GM18502 (cell line): ENCODE measurements at regions not wholly inside any gene's neighbourhood (a gene's known extent, or its start where the extent isn't known, plus 50 kb on each side); places are given as distances from the start of the nearest gene placed in this dataset.
A peak's percentile ranks its signal among the peaks of the same experiment; 100 is the strongest.
"Not testable (repeated sequence)": the region's sequence is repeated elsewhere in the genome, so short reads cannot be mapped to it uniquely, and the experiment has no call there.

Source experiments
- ATAC-seq: cut with Tn5 transposase; IDR thresholded peaks from one replicate; pipeline ENCODE4 v1.9.1; 2021; ENCODE audit warnings: mild to moderate bottlenecking; ENCODE audit not compliant: unreplicated experiment, poor library complexity

- no peak for ATAC-seq
These were observed 239.6 kb upstream of the RAI14 start for GRCh38 chr5:34416501-34417008.

- ATAC-seq, result not testable (repeated sequence)
These were observed 235.9 kb upstream of the RAI14 start for GRCh38 chr5:34420191-34420590.

DNA sequence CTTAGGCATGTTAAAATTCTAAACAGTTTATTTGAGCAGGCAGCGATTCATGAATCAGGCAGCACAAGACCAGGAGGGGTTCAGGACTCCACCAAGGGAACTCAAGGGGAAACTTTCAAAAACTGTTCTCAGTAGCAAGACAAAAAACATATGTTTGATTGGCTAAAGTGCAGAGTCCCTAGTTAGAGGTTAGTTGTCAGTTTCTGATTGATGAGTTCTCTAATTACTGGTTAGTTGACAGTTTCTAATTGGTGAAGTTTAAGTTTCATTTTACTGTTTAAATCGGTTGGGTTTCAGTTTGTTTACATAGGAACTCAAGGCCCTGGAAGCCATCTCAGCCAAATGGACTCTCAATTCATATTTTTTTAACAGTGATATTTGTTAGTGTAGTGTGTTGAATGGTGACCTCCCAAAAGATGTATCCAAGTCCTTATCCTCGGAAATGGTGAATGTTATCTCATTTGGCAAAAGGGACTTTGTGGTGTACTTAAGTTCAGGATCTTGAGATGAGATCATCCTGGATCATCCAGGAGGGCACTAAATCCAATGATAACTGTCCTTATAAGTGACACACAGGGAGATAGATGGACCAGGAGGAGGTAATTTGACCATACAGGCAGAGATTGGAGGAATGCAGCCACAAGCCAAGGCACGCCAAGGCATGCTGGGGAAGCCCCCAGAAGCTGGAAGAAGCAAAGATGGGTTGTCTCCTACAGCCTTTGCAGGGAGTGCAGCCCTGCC lies 219.2 kb upstream of the RAI14 start:
- ATAC-seq, result no peak

GRCh38 chr5:34439601-34440000 lies 216.5 kb upstream of the RAI14 start:
- no peak for ATAC-seq

DNA sequence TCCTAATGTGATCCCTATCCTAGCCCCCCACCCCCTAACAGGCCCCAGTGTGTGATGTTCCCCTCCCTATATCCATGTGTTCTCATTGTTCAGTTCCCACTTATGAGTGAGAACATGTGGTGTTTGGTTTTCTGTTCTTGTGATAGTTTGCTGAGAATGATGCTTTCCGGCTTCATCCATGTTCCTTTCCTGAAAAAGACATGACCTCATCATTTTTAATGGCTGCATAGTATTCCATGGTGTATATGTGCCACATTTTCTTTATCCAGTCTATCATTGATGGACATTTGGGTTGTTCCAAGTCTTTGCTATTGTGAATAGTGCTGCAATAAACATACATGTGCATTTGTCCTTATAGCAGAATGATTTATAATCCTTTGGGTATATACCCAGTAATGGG lies 214.4 kb upstream of the RAI14 start:
- not testable (repeated sequence) for ATAC-seq

DNA sequence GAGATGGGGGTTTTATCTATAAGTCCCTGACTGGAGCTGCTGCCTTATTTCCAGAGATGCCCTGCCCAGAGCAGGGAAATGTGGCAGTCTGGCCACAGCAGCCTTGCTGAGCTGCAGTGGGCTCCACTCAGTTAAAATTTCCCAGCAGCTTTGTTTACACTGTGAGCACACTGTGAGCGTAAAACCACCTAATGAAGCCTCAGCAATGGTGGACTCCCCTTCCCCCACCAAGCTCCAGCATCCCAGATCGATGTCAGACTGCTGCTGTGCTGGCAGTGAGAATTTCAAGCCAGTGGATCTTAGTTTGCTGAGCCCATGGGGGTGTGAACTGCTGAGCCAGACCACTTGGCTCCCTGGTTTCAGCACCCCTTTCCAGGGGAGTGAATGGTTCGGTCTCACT lies 208.7 kb upstream of the RAI14 start:
- ATAC-seq, result no peak

DNA sequence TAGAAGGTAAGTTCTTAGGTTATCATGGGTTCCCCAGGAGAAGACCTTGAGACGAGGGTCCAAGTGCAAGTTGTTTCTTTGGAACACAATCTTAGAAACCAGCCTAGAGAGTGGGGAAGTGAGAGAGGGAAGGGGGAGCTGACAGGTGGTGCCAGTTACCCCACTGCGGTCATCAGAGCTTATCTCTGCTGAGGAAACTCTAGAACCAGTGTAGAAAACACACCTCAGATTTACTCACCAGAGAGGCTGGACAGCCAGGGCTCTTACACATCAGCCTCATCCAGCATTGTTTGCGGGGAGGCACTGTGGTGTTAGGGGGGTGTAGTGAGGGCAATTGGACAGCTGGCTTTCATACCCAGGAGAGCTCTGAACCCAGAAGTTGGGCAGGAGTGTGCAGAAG lies 206.5 kb upstream of the RAI14 start:
- no peak for ATAC-seq

DNA sequence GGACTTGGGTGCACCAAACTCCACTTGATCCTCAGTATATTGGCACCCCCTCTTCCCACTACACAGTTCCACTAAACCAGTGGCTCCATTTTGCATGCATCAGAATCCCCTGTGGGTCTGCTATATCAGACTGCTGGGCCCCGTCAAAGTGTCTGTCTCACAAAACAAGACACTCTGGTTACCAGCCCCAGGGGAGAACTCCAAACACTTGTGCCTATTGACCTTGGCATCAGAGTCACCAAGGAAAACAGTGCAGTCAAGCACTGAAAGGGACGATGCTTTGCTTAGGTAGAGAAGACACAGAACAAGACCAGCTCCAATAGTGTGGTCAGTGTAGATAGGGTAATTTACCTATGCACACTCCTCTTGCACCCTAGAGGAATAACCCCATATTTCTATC lies 205.8 kb upstream of the RAI14 start:
- ATAC-seq, result no peak

- ATAC-seq, result no peak
These were observed 203.8 kb upstream of the RAI14 start for GRCh38 chr5:34452170-34452828.

GRCh38 chr5:34455098-34455497 lies 201.0 kb upstream of the RAI14 start:
- ATAC-seq, result no peak

DNA sequence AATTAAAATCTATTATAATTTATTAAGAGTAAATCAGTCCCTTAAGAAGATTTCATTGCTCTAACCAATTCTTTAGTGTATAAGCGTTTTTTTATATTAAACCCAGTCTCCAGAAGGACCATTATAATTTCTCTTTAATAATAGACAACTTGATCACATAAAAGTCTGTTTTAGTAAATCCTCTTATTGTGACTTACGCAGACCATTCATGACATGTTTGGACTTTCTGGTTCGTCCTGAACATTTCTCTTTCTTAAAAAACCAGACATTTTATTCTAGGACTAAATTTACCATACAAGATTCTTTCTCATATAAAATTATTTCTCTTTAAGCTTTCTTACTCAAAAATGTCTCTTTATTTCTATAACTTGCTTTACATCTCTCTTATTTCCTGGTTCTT lies 196.2 kb upstream of the RAI14 start:
- no peak for ATAC-seq

DNA sequence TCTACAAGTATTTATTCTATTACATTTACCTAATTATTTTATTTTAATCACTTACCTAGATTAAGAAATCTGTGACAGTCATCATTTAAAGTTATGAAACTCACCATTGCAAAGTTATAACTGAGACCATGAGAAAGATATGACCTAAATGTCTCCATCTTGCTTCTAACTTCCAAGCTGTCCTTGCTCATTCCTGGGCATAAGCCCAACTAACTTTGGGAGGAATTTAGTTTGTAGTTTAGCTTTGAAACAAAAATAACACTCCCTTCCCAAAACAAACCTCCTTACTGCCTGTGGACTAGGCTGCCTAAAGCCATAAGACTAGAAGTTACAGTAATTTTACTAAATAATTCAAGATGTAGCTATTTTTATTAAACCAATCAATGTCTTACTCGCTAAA lies 195.6 kb upstream of the RAI14 start:
- no peak for ATAC-seq

DNA sequence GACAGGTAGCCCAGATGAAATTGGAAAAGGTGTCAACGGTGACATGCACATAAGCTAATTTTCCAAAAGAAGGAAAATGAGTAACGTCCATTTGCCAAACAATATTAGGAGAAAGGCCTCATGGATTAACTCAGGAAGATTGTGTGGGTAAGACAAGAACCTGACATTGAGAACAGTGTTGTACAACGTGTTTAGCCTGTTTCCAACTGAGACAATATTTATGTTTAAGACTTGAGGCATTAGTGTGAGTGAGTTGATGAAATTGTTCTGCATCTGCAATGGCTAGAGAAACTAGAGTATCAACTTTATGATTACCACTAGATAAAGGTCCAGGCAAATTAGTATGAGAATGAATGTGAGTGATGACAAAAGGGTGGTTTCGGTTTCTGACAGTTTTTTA lies 191.3 kb upstream of the RAI14 start:
- ATAC-seq, result no peak

DNA sequence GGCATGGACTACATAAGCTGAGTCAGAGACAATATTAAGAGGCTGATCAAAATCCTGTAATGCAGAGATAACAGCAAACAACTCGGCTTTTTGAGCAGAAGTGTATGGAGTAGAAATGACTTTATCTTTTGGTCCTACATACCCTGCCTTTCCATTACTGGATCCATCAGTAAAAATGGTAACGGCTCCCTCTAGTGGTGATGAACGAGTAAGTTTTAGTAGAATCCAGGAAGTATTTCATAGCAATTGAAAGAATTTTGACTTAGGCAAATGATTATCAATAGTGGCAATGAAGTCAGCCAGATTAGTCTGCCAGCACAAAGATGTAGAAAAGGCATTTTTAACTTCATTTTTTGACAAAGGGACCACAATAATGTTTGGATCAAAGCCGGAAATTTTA lies 190.8 kb upstream of the RAI14 start:
- ATAC-seq, result not testable (repeated sequence)

- ATAC-seq, result not testable (repeated sequence)
These were observed 189.4 kb upstream of the RAI14 start for GRCh38 chr5:34466519-34467388.

DNA sequence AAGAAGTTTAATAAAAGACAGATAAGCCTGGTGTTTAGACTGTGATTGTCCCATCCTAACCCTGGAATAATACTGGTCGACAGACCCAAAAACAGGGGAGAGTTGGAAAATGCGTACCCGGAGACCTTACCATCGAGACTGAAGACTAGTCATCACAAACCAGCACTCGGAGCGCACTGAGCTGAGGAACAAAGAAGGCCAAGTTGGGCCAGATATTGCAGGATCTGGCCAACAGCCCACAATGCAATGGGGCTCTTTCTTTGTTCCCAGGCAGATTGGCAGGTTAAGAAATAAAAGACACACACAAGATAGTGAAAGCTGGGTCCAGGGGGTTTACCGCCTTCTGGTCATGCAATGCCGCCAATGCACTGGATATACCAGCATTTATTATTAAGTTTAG lies 188.7 kb upstream of the RAI14 start:
- ATAC-seq, result no peak

DNA sequence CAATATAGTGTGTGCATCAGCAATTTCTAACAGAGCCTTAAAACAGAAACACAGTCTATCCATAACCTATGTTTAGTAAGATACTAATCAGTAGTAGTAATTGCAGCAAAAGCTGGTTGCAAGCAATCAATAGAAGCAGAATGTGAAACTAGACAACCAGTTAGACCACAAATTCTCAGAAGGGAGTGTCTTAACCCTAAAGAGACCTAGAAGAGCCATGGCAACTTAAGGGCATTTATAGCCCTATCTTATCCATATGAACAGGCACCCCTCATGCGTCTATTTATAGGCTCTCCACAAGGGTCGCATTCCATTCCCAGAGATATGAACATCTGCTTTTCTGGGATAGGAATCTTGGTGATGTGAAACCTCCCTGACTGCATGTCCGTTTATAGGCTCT lies 188.1 kb upstream of the RAI14 start:
- ATAC-seq, result peak; percentile 93

DNA sequence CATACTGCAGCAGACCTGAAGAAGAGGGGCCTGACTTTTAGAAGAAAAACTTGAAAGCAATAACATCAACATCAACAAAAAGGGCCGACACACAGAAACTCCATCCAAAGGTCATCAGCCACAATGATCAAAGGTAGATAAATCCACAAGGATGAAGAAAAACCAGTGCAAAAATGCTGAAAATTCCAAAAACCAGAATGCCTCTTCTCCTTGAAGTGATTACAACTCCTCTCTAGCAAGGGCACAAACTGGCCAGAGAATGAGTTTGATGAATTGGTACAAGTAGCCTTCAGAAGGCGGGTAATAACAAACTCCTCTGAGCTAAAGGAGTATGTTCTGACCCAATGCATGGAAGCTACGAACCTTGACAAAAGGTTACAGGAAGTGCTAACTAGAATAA lies 186.2 kb upstream of the RAI14 start:
- ATAC-seq, result no peak

DNA sequence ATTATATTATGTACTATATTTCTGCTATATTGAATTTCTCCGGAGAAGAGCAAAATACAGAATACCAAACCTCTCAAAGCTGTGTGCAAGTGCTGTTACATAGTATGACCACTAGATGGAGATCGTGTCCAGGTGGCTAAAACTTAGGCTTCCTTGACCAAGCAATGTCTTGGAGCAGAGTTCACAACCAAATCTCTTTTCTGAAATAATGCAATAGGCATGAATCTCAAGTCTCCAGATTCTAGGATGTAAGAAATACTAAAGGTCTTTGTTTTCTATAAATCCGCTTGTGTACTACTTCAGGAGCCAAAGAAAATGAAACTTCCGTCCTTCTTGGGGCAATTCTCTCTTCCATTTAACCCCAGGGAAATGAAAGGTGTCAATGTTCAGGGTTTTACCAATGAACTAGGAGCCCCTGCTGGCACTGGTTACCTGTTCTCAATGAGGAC lies 181.5 kb upstream of the RAI14 start:
- peak; percentile 73 for ATAC-seq

DNA sequence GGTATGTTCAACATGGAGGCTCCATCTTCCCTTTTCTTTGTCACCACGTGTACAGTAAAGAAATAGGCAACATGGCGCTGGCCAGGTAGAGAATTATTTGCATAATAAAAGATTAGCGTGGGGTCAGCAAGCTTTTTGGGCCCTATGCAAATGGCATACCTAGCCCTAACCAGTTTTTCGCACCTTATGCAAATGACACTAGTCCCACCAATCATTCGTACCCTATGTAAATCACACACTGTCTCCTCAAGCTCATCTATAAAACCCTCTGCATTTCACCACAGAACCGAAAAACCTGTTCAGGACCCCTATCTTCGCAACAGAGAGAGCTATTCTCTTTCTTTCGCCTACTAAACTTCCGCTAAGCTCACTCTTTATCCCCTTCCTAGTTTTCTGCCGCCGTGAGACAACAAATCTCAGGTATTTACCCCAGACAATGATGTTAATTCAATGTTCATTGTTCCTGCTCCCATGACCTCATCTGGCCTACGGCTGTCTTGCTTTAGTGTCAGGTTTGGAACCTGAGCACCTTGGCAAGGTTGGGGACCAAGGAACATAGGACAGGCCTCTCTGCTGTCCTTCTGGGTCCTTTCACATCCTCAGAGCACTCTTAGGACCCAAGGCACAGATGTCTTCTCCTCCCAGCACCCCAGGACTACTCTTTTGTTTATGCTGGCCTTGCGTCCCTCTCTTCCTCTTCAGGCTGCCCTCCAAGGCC lies 180.7 kb upstream of the RAI14 start:
- no peak for ATAC-seq
